Mesothelial cell of epicardium (in vitro differentiated cells): ENCODE measurements at regions not wholly inside any gene's neighbourhood (a gene's known extent, or its start where the extent isn't known, plus 50 kb on each side); places are given as distances from the start of the nearest gene placed in this dataset.

Experiments
- DNase-seq, 2 experiments: peaks; one replicate each; pipeline ENCODE4 v3.0.0; 2021; ENCODE audit warnings: low spot score in 2 of 2; ENCODE audit not compliant: unreplicated experiment in 2 of 2
- H3K27ac Mint-ChIP-seq: 2 replicates; pipeline ENCODE4 v1.8.0; 2021; ENCODE audit warnings: mixed read lengths
- H3K27me3 Mint-ChIP-seq: 2 replicates; pipeline ENCODE4 v1.8.0; 2021; ENCODE audit warnings: low read depth, mixed read lengths
- H3K36me3 Mint-ChIP-seq: 2 replicates; pipeline ENCODE4 v1.8.0; 2021; ENCODE audit warnings: mixed read lengths
- H3K4me1 Mint-ChIP-seq: 2 replicates; pipeline ENCODE4 v1.8.0; 2021; ENCODE audit warnings: mixed read lengths
- H3K4me3 Mint-ChIP-seq: 2 replicates; pipeline ENCODE4 v1.8.0; 2021; ENCODE audit warnings: mild to moderate bottlenecking, moderate library complexity, mixed read lengths
- H3K9me3 Mint-ChIP-seq: 2 replicates; pipeline ENCODE4 v1.8.0; 2021; ENCODE audit warnings: mixed read lengths
- TF ChIP-seq, protein P1 (sequence below): fragments of 200-600 bp; sonication (generic); IDR thresholded peaks from one replicate; pipeline ENCODE4 v1.5.0; 2021; ENCODE audit warnings: antibody characterized with exemption; ENCODE audit not compliant: unreplicated experiment

DNA sequence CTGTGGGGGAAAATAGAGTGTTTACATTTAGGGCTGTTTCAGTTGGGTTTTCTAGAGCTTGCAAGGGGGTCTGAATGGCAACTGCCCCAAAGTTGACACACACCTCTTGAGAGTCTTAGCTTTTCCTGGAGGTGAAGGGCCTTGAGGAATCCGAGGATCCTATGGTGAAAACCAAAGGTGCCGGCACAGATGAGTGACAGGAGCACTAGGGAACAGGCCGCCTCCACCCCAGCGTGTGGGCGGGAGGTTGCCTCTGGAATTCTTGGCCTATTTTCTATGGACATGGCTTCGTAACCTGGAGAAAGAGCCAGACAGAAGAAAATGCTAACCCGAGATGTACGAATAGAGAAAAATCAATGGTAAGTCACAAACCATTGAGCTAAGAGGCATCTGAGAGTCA lies 283.2 kb upstream of the FOXQ1 start:
- peaks cover 24% of the 10 kb centered on the region for H3K9me3 Mint-ChIP-seq
- H3K4me3 Mint-ChIP-seq = no peak overlapping the region
- TF ChIP-seq, protein P1, sequence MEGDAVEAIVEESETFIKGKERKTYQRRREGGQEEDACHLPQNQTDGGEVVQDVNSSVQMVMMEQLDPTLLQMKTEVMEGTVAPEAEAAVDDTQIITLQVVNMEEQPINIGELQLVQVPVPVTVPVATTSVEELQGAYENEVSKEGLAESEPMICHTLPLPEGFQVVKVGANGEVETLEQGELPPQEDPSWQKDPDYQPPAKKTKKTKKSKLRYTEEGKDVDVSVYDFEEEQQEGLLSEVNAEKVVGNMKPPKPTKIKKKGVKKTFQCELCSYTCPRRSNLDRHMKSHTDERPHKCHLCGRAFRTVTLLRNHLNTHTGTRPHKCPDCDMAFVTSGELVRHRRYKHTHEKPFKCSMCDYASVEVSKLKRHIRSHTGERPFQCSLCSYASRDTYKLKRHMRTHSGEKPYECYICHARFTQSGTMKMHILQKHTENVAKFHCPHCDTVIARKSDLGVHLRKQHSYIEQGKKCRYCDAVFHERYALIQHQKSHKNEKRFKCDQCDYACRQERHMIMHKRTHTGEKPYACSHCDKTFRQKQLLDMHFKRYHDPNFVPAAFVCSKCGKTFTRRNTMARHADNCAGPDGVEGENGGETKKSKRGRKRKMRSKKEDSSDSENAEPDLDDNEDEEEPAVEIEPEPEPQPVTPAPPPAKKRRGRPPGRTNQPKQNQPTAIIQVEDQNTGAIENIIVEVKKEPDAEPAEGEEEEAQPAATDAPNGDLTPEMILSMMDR = no peak
- no peak for DNase-seq
- peaks cover 11% of the 10 kb centered on the region for H3K27me3 Mint-ChIP-seq
- H3K36me3 Mint-ChIP-seq = no peaks in the 10 kb centered on the region
- no peak overlapping the region for H3K27ac Mint-ChIP-seq
- H3K4me1 Mint-ChIP-seq = no peaks in the 10 kb centered on the region

- peaks cover 11% of the 10 kb centered on the region for H3K27me3 Mint-ChIP-seq
- TF ChIP-seq, protein P1 = no peak
- H3K36me3 Mint-ChIP-seq = no peaks in the 10 kb centered on the region
- H3K27ac Mint-ChIP-seq = no peak overlapping the region
- no peak for DNase-seq
- H3K4me3 Mint-ChIP-seq = no peak overlapping the region
- peaks cover 23% of the 10 kb centered on the region for H3K9me3 Mint-ChIP-seq
- H3K4me1 Mint-ChIP-seq = no peaks in the 10 kb centered on the region
These were observed 283.9 kb upstream of the FOXQ1 start for GRCh38 chr6:1027795-1028569.

DNA sequence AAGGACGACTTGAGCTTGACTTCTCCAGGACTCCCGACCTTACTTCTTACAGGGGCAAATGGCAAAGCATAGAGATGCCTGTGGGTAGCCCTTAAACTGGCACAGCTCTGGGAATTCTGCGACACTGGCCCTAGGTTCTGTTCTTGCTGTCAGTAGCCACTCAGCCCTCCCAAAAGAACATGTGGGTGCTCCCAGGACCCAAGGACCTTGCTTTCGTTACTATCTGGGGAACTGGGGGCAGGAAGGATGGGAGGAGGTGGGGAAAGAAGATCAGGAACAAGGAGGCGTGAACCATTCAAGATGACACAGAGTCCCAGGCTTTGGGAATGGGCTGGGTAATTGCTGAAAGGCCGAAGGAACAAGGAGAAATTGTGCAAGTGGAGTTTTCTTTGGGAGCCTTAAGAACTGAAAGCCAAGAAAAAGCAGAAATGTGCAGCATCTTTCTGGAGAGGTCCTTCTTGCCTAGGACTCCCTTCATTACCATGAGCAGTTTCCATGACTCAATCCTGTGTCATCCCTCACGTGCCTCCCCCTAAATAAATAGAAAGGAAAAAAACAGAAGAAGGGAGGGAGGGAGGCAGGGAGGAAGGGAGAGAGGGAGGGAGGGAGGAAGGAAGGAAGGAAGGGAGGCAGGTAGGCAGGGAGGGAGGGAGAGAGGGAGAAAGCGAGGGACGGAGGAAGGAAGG lies 284.6 kb upstream of the FOXQ1 start:
- Mint-ChIP-seq H3K4me1 (no peaks in the 10 kb centered on the region), H3K36me3 (no peaks in the 10 kb centered on the region), H3K27me3 (peaks cover 11% of the 10 kb centered on the region), H3K27ac (no peak overlapping the region), H3K4me3 (no peak overlapping the region), H3K9me3 (peaks cover 18% of the 10 kb centered on the region)
- DNase-seq = no peak
- TF ChIP-seq, protein P1 = no peak

GRCh38 chr6:1025821-1026220 lies 286.1 kb upstream of the FOXQ1 start:
- TF ChIP-seq, protein P1 = no peak
- Mint-ChIP-seq H3K9me3 (peaks cover 20% of the 10 kb centered on the region), H3K27me3 (peaks cover 14% of the 10 kb centered on the region), H3K4me3 (no peak overlapping the region), H3K36me3 (no peaks in the 10 kb centered on the region), H3K27ac (no peak overlapping the region), H3K4me1 (no peaks in the 10 kb centered on the region)
- DNase-seq = no peak

DNA sequence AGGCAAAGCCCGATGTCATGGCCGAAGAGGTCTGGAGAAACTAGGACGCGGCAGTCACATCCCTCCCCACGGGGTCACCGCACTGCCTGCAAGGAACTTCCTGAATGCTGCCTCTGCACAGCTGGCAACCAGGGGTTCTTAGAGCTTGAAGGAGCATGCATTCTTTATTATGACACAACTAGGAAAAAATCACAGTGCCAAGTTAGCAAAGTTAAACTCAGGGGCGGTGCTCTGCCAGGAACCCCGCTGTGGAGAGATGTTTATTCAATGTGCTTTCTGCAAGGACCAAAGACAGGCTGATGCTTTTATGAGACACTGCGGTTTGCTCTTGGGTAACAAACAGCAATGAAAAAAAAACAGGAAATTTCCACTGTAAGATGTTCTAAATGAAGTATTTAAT lies 287.3 kb upstream of the FOXQ1 start:
- peaks cover 18% of the 10 kb centered on the region for H3K27me3 Mint-ChIP-seq
- H3K27ac Mint-ChIP-seq = no peak overlapping the region
- H3K4me3 Mint-ChIP-seq = no peak overlapping the region
- DNase-seq = no peak
- H3K4me1 Mint-ChIP-seq = no peaks in the 10 kb centered on the region
- TF ChIP-seq, protein P1 = no peak
- H3K36me3 Mint-ChIP-seq = no peaks in the 10 kb centered on the region
- peaks cover 15% of the 10 kb centered on the region for H3K9me3 Mint-ChIP-seq
